AG04449 (cell line): ENCODE measurements at regions not wholly inside any gene's neighbourhood (a gene's known extent, or its start where the extent isn't known, plus 50 kb on each side); places are given as distances from the start of the nearest gene placed in this dataset.
A peak's percentile ranks its signal among the peaks of the same experiment; 100 is the strongest.

Source experiments
- CTCF ChIA-PET: fragments of 350-600 bp; formaldehyde crosslinking; extraction: SDS; loops from one replicate; lab custom pipeline; 2021; ENCODE audit warnings: antibody characterized with exemption; lab: Yijun Ruan, JAX
- POLR2A ChIA-PET: fragments of 400-600, 350-600 bp; formaldehyde crosslinking; extraction: SDS; loops from one replicate; lab custom pipeline; 2020; ENCODE audit warnings: antibody characterized with exemption, inconsistent platforms; lab: Yijun Ruan, JAX
- DNase-seq: peaks from one replicate; pipeline ENCODE4 v3.0.0-alpha.2; 2010; ENCODE audit warnings: low read depth, low spot score
- H3K4me3 ChIP-seq: 2 replicates; pipeline ENCODE4 v1.5.1; 2011; ENCODE audit warnings: low read depth, mild to moderate bottlenecking, control low read depth, low read length
- CTCF ChIP-seq: IDR thresholded peaks from one replicate; pipeline ENCODE4 v1.5.1; 2011; ENCODE audit warnings: mild to moderate bottlenecking, moderate library complexity, low read length, control low read depth, inconsistent platforms; ENCODE audit not compliant: insufficient read depth; ENCODE audit errors: missing control alignments

- no peak overlapping the region for H3K4me3 ChIP-seq
- no peak for DNase-seq
- ChIA-PET POLR2A (no interaction called here), CTCF (no interaction called here)
- no peak for TF ChIP-seq CTCF
Observed at GRCh38 chr1:102580806-102581205, 527.5 kb downstream of the COL11A1 start.

- no peak for DNase-seq
- ChIA-PET CTCF (no interaction called here), POLR2A (no interaction called here)
- H3K4me3 ChIP-seq, result no peak overlapping the region
- TF ChIP-seq CTCF, result no peak
Observed at GRCh38 chr1:102578804-102579203, 529.5 kb downstream of the COL11A1 start.

- DNase-seq, result no peak
- CTCF ChIA-PET, result no interaction called here
Observed at GRCh38 chr1:102572637-102573036, 535.7 kb downstream of the COL11A1 start.

GRCh38 chr1:102566182-102566581 is 542.1 kb downstream of the COL11A1 start:
- H3K4me3 ChIP-seq, result no peak overlapping the region
- CTCF ChIA-PET, result interaction anchor here (1.1 to 1.5 kb wide), 2 partner anchors 16 to 404 kb away, joined by 3 read pairs; no protein-coding TSS in a partner anchor
- no peak for DNase-seq
- TF ChIP-seq CTCF, result no peak
- POLR2A ChIA-PET, result no interaction called here

More at GRCh38 chr1:102572637-102573036, 535.7 kb downstream of the COL11A1 start:
- H3K4me3 ChIP-seq, result no peak overlapping the region
- TF ChIP-seq CTCF, result no peak
- POLR2A ChIA-PET, result no interaction called here

- ChIA-PET POLR2A (no interaction called here), CTCF (no interaction called here)
Observed at GRCh38 chr1:102562380-102562779, 545.9 kb downstream of the COL11A1 start.

GRCh38 chr1:102550729-102551384 is 554.1 kb upstream of the OLFM3 start:
- H3K4me3 ChIP-seq, result no peak overlapping the region
- no peak for DNase-seq
- ChIA-PET POLR2A (no interaction called here), CTCF (interaction anchor here (0.6 to 1.2 kb wide), 5 partner anchors 16 to 419 kb away, joined by 3 to 16 read pairs (median 3); no protein-coding TSS in a partner anchor)
- TF ChIP-seq CTCF, result peak; percentile 55

More at GRCh38 chr1:102562380-102562779, 545.9 kb downstream of the COL11A1 start:
- H3K4me3 ChIP-seq, result no peak overlapping the region
- DNase-seq, result no peak
- TF ChIP-seq CTCF, result no peak
